ENCODE measurements at regions not wholly inside any gene's neighbourhood (a gene's known extent, or its start where the extent isn't known, plus 50 kb on each side); places are given as distances from the start of the nearest gene placed in this dataset.

- ChIA-PET RAD21 (ENCODE audit: low non-redundant PET in 1 of 2, low total read pairs in 2 of 2, uncharacterized antibody in 2 of 2, unreplicated experiment in 2 of 2) (no interaction called here), CTCF (no interaction called here)
- peaks cover 48% of the 10 kb centered on the region for H3K27me3 ChIP-seq (ENCODE audit: insufficient read depth, low read length)
These were observed 77.7 kb upstream of the RGMA start for GRCh38 chr15:93166675-93167074.

More at GRCh38 chr15:93166675-93167074, 77.7 kb upstream of the RGMA start:
- H3K9me2 ChIP-seq (ENCODE audit: insufficient read depth), result no peaks in the 10 kb centered on the region
- no peaks in the 10 kb centered on the region for H3K9me3 ChIP-seq (ENCODE audit: control insufficient read depth in 1 of 2, insufficient read depth in 1 of 2, low read depth in 1 of 2, low read length in 2 of 2)
- intact Hi-C loops (cut with micrococcal nuclease), result no loop called here
- no peaks in the 10 kb centered on the region for H3K79me2 ChIP-seq (ENCODE audit: insufficient read depth, low read length)
- no peaks in the 10 kb centered on the region for H4K20me1 ChIP-seq (ENCODE audit: insufficient read depth)
- no peaks in the 10 kb centered on the region for H3K36me3 ChIP-seq (ENCODE audit: control insufficient read depth in 1 of 2, insufficient read depth in 2 of 2, low read length in 2 of 2)
- POLR2A ChIA-PET, result no interaction called here
- DNase-seq (ENCODE audit: low read depth, low spot score) (no peak), ATAC-seq (no peak)
- no TSS peak for BruUV-seq (replicated peaks)
- no peaks in the 10 kb centered on the region for H3K4me1 ChIP-seq (ENCODE audit: control insufficient read depth in 1 of 2, insufficient read depth in 2 of 2, low read length in 2 of 2)
- no peak for TF ChIP-seq TCF7L2 (IDR thresholded peaks at IDR 0.05; ENCODE audit: borderline replicate concordance, extremely low read depth, insufficient read depth, insufficient read length)
- TF ChIP-seq EGR1 (IDR thresholded peaks at IDR 0.05; ENCODE audit: low read depth), result no peak
- no peak for TF ChIP-seq POLR2AphosphoS5 (IDR thresholded peaks at IDR 0.05; ENCODE audit: low read depth, low read length)
- no peak for TF ChIP-seq REST (IDR thresholded peaks at IDR 0.05; ENCODE audit: low read depth)
- TF ChIP-seq JUND (IDR thresholded peaks at IDR 0.05), result no peak
- H3K27ac ChIP-seq (ENCODE audit: low read depth, low read length), result no peak overlapping the region
- H3K9ac ChIP-seq (ENCODE audit: low read length), result no peak overlapping the region
- no peak overlapping the region for H3K4me3 ChIP-seq (replicated peaks in 1 of 2; ENCODE audit: low read depth in 1 of 2, low read length in 2 of 2)
- no peak overlapping the region for H2AFZ ChIP-seq (ENCODE audit: low read depth, low read length, poor library complexity, severe bottlenecking)
- no peak overlapping the region for H3K4me2 ChIP-seq (ENCODE audit: low read length)
